CD1c-positive myeloid dendritic cell (primary cell): ENCODE measurements at regions not wholly inside any gene's neighbourhood (a gene's known extent, or its start where the extent isn't known, plus 50 kb on each side); places are given as distances from the start of the nearest gene placed in this dataset.

ENCODE experiments used
- DNase-seq: peaks from one replicate; pipeline ENCODE4 v3.0.0-alpha.2; 2016; ENCODE audit errors: extremely low spot score

- peak; percentile 67 for DNase-seq
These were observed 625.2 kb downstream of the LMO4 start for GRCh38 chr1:87953732-87954344.

DNA sequence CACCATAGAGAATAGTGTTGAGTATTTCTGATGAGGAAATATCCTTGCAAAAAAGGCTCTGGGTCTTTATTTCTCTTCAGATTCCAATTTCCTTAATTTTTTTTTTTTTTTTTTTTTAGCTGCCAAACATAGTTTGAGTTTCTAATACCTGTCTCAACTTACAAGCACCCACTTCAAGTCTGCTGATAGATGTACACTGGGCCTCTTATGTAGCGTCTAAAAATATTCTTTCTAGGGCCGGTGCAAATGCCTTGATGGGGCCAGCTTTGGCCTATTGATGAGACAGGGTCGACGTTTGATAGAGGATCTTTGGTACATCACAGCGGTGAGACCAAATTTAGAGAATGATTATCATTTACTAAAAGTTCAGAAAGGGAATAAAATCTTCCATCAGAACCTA lies 626.4 kb downstream of the LMO4 start:
- DNase-seq, result no peak

- no peak for DNase-seq
These were observed 627.4 kb downstream of the LMO4 start for GRCh38 chr1:87956072-87956471.

GRCh38 chr1:87956750-87957149 lies 628.1 kb downstream of the LMO4 start:
- DNase-seq, result no peak

- DNase-seq, result no peak
These were observed 628.7 kb downstream of the LMO4 start for GRCh38 chr1:87957331-87957730.

GRCh38 chr1:87958201-87958600 lies 629.5 kb downstream of the LMO4 start:
- no peak for DNase-seq

DNA sequence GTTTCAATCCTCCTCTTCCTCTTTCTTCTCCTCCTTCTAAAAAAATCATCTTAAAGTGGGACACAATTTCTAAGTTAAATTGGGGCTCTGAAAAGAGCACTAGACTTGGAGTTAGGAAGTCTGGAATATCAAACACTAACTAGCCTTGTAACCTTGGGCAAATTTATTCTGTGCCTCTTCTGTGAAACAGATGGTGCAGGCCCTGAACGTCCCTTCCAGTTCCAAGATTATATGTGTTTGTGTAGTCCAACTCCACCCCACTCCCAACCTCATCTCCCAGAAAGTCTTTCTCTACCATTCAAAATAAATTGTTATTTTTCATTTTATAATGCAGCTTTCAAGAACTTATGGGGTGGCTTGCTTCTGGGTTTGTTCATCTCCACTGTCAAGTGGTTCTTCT lies 630.0 kb downstream of the LMO4 start:
- no peak for DNase-seq

GRCh38 chr1:87959236-87959635 lies 630.6 kb downstream of the LMO4 start:
- no peak for DNase-seq

DNA sequence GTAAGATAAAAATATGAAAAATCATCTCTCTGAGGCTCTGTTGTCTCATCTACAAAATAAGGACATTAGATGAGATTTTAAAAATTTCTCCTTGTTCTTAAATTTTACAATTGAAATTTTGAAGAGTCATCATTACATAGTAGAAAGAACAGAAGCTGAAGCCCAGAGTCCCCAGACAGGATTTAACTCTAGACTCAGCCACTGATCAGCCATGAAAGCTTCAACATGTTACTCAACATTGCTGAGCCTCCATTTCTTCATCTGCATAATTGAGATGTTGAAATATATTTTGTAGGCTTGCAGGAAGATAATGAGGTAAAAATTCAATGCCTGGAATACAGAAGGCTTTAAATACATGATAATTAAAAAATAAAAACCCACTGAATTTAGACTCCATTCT lies 633.3 kb downstream of the LMO4 start:
- DNase-seq, result no peak

- no peak for DNase-seq
These were observed 634.9 kb downstream of the LMO4 start for GRCh38 chr1:87963556-87963955.

DNA sequence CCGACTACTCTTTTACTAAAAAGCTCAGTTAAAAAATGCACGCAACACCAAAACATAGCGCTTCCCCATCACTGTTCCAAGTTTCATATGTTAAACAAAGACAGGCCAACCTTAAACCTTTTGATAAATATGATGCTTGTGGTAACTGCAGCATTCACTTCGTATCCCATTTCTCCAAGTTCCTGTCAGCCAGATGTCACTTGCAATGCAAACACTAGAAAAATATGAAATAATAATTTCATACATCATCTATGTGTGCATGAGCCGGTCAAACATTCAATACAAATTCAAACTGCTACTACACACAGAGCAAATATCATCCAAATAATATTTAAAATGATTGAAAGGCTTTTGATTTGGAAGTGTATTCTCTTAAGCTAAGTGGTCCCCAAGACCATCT lies 636.5 kb downstream of the LMO4 start:
- no peak for DNase-seq

GRCh38 chr1:87968197-87968955 lies 639.7 kb downstream of the LMO4 start:
- no peak for DNase-seq

DNA sequence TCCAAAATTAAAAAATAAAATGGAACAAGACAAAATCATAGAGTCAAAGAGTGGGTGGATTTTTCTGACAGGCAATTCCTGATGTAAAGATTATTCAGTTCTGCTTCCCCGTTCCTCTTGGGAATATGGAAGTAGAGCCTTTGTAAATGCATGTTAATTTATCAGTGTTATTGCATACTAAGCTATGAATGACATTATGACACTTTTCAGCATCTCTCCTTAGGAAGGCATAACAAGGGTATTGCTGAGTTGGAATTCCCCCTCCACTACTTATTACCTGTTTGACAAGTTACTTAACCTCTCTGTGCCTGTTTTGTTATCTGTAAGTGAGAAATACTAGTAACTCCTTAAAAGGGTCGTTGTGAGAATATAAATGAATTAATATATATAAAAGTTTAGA lies 640.4 kb downstream of the LMO4 start:
- no peak for DNase-seq

GRCh38 chr1:87972811-87973210 lies 644.1 kb downstream of the LMO4 start:
- DNase-seq, result no peak

- DNase-seq, result no peak
These were observed 645.2 kb downstream of the LMO4 start for GRCh38 chr1:87973896-87974295.

GRCh38 chr1:87976316-87976715 lies 647.6 kb downstream of the LMO4 start:
- no peak for DNase-seq

DNA sequence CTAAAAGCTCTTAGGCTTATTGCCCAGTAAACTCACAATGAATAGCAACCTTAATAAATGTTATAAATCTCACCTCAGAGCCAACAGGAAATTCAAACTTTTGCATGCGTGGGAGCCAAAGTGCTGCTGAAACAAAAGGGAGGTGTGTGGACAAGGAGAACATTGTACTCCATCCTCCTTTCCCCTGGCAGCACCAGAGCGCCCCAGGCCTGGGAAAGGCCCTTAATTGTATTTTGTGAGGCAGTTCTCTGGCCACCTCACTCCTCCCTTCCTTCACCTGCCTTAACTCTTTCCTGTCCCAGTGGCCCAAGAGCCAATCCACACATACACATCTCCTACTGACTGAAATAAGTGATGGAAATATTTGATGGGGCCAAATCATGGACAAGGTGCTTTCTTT lies 648.5 kb downstream of the LMO4 start:
- no peak for DNase-seq

DNA sequence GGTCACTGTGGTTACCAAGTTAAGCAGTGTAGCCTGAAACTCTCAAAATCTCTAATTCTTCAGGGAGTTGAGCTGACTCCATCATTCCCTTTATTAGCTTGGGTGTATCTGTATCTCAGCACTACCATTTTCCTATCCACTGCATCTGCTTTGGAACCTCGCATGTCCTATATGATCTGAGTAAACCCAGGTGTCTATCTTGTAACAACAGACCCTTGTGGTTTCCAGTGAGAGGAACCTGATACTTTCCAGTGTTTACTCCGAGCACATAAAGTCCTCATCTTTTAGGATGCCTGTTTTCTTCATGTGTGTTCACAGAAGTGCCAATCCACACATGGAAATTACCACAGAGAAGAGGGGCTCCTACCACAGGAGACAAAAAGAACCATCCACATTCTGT lies 650.4 kb downstream of the LMO4 start:
- no peak for DNase-seq

DNA sequence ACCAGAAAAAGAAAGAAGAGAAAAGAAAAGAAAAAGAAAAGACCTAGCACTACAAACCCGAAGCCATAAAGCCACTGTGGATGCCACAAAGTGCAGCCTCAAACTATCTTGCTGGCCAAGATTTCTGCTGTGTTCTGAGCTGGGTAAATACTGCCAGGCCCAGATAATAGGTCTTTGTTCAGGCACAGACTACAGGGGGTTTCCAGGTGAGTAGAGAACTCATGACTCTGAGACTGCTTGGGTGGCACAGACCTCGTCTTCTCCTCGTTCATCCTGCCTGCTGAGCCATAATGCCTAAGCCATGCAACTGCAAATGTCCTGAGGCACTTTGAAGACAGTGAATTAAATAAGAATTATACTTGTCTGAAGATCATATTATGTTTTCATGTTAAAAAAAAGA lies 651.8 kb downstream of the LMO4 start:
- no peak for DNase-seq

DNA sequence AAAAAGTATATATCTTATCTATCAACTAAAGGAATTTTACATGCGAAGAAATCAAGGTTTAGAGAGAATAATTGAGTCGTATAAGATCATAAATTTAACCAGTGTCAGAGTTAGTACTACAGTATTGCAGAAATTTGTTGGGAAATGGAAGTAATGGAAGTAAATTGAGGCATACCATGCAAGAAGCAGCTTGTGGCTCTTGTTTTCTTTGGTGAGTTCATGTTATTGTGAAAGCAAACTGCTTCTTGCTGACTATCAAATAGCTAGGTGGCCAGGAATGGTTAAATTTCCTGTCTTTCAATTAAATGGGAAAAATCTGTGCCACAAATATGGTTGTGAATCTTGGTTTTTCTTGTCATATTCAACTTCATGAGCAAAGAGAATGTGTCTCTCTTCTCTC lies 652.7 kb downstream of the LMO4 start:
- no peak for DNase-seq

GRCh38 chr1:87981810-87982209 lies 653.1 kb downstream of the LMO4 start:
- DNase-seq, result no peak

DNA sequence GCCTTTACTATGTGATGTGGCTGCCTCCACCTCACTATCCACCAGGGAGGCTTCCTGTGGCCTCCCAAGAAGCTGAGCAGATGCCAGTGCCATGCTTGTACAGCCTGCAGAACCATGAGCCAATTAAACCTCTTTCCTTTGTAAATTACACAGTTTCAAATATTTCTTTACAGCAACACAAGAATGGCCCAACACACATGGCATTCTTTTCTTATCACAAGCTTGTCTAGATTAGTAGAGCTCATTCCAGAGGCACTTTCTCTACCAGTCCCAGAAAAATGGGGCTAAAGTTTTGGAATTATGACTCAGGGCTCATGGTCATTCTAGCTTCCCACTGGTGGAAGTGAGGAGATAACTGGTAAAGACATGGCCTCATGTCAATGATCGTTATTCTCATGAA lies 655.2 kb downstream of the LMO4 start:
- DNase-seq, result no peak

DNA sequence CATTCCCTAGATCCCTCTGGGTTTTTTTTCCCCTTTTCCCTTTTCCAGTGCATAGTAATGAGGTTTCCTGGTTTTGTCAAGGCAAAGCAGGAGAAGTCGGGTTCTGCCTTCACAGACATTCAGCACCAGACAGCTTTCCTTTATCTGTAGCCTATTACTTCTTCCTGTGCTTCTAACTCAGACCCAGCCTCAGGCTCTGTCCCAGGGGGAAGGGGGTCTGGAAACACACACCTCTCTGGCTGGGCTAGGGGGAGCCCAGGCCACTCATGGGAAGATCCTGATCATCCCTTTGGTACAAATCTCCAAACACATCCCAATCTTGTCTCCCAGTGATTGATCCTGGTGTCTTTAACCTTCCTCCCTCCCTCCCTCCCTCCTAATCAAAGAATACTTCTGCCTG lies 656.4 kb downstream of the LMO4 start:
- DNase-seq, result no peak
